ENCODE measurements at regions not wholly inside any gene's neighbourhood (a gene's known extent, or its start where the extent isn't known, plus 50 kb on each side); places are given as distances from the start of the nearest gene placed in this dataset.

DNA sequence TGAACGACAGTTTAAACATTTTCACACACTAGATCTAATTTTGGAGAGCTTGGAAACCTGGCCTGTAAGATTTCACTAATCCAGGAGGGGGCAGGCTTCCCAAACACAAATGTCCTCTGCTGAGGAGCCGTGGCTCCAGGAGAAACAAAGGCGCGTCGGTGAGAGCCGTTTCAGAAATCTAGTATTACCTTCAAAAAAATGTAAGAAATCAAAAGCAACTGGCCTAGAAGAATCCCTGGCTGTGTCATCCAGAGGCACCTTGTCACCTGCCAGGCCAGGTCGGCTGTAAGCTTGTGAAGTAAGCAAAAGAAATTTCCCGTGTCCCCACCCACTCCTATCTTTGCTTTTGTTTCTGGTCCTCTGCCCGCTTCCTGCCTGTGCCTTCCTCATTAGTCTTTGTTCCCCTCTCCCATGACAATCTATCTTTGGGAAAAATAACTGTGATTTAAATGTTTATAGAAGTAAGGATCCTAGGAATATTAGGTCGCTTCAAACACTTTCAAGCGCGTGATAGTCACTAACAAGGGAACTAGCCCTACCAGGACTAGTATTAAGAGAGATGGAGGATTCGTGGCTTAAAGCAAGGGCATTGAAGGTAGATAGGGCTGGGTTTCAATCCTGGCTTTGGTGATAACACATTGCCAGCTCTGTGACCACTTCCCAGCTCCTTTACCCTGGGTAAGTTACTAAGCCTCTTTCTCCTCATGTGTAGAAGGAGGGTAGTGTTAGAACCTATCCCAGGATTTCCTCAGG is 99.5 kb upstream of the STK39 start (continued):
- TF ChIP-seq, protein P1, sequence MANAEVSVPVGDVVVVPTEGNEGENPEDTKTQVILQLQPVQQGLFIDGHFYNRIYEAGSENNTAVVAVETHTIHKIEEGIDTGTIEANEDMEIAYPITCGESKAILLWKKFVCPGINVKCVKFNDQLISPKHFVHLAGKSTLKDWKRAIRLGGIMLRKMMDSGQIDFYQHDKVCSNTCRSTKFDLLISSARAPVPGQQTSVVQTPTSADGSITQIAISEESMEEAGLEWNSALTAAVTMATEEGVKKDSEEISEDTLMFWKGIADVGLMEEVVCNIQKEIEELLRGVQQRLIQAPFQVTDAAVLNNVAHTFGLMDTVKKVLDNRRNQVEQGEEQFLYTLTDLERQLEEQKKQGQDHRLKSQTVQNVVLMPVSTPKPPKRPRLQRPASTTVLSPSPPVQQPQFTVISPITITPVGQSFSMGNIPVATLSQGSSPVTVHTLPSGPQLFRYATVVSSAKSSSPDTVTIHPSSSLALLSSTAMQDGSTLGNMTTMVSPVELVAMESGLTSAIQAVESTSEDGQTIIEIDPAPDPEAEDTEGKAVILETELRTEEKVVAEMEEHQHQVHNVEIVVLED (CRISPR knock-in tag; IDR thresholded peaks at IDR 0.05), result no peak
- TF ChIP-seq ZNF75A (CRISPR knock-in tag; IDR thresholded peaks at IDR 0.05) (no peak), SREBF2 (CRISPR knock-in tag; IDR thresholded peaks at IDR 0.05) (no peak), PHF8 (IDR thresholded peaks at IDR 0.05; ENCODE audit: borderline replicate concordance, low read length) (no peak), POLR3G (IDR thresholded peaks at IDR 0.05; ENCODE audit: extremely low read depth, insufficient read length, insufficient replicate concordance) (no peak), ARID1B (IDR thresholded peaks at IDR 0.05) (0 out of 2 replicates have a peak, but pooled peaks have one; percentile 11), SRSF1 (IDR thresholded peaks at IDR 0.05; ENCODE audit: low read depth, low read length) (no peak), SP2 (IDR thresholded peaks at IDR 0.05; ENCODE audit: extremely low read depth, low read depth, low read length, poor library complexity, severe bottlenecking) (no peak), MAFG (tag; conservative IDR thresholded peaks at IDR 0.05) (no peak), MECOM (CRISPR knock-in tag; IDR thresholded peaks at IDR 0.05) (0 out of 2 replicates have a peak, but pooled peaks have one; percentile 39), HNRNPH1 (optimal IDR thresholded peaks at IDR 0.05; ENCODE audit: low read depth, low read length) (no peak), SP1 (CRISPR knock-in tag; IDR thresholded peaks at IDR 0.05) (no peak), SREBF1 (IDR thresholded peaks at IDR 0.05; ENCODE audit: borderline replicate concordance, low read depth, low read length) (no peak)
- TF ChIP-seq, protein P2, sequence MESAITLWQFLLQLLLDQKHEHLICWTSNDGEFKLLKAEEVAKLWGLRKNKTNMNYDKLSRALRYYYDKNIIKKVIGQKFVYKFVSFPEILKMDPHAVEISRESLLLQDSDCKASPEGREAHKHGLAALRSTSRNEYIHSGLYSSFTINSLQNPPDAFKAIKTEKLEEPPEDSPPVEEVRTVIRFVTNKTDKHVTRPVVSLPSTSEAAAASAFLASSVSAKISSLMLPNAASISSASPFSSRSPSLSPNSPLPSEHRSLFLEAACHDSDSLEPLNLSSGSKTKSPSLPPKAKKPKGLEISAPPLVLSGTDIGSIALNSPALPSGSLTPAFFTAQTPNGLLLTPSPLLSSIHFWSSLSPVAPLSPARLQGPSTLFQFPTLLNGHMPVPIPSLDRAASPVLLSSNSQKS (CRISPR knock-in tag; IDR thresholded peaks at IDR 0.05), result no peak
- TF ChIP-seq, protein P3, sequence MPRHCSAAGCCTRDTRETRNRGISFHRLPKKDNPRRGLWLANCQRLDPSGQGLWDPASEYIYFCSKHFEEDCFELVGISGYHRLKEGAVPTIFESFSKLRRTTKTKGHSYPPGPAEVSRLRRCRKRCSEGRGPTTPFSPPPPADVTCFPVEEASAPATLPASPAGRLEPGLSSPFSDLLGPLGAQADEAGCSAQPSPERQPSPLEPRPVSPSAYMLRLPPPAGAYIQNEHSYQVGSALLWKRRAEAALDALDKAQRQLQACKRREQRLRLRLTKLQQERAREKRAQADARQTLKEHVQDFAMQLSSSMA (CRISPR knock-in tag; IDR thresholded peaks at IDR 0.05), result no peak
- TF ChIP-seq, protein P4, sequence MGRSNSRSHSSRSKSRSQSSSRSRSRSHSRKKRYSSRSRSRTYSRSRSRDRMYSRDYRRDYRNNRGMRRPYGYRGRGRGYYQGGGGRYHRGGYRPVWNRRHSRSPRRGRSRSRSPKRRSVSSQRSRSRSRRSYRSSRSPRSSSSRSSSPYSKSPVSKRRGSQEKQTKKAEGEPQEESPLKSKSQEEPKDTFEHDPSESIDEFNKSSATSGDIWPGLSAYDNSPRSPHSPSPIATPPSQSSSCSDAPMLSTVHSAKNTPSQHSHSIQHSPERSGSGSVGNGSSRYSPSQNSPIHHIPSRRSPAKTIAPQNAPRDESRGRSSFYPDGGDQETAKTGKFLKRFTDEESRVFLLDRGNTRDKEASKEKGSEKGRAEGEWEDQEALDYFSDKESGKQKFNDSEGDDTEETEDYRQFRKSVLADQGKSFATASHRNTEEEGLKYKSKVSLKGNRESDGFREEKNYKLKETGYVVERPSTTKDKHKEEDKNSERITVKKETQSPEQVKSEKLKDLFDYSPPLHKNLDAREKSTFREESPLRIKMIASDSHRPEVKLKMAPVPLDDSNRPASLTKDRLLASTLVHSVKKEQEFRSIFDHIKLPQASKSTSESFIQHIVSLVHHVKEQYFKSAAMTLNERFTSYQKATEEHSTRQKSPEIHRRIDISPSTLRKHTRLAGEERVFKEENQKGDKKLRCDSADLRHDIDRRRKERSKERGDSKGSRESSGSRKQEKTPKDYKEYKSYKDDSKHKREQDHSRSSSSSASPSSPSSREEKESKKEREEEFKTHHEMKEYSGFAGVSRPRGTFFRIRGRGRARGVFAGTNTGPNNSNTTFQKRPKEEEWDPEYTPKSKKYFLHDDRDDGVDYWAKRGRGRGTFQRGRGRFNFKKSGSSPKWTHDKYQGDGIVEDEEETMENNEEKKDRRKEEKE (IDR thresholded peaks at IDR 0.05; ENCODE audit: borderline replicate concordance in 1 of 2, control insufficient read depth in 1 of 2, low read depth in 2 of 2, low read length in 1 of 2), result no peak

Measured in K562 (cell line).